GM23248 (cell line): ENCODE measurements at regions not wholly inside any gene's neighbourhood (a gene's known extent, or its start where the extent isn't known, plus 50 kb on each side); places are given as distances from the start of the nearest gene placed in this dataset.

ENCODE experiments used
- DNase-seq: peaks from one replicate; pipeline ENCODE4 v3.0.0-alpha.2; 2015
- H2AFZ ChIP-seq: fragments of 200-600 bp; sonication (generic); 2 replicates; pipeline ENCODE4 v1.6.1; 2016; ENCODE audit warnings: antibody characterized with exemption
- H3F3A ChIP-seq: fragments of 200-600 bp; sonication (generic); 2 replicates; pipeline ENCODE4 v1.6.1; 2016; ENCODE audit warnings: mild to moderate bottlenecking, antibody characterized with exemption, mixed run types; ENCODE audit not compliant: insufficient read depth
- H3K27ac ChIP-seq: fragments of 200-600 bp; sonication (generic); 2 replicates; pipeline ENCODE4 v1.5.1; 2016; ENCODE audit warnings: mild to moderate bottlenecking
- H3K27me3 ChIP-seq: fragments of 200-600 bp; sonication (generic); replicated peaks from 2 replicates; pipeline ENCODE4 v1.6.1; 2016; ENCODE audit warnings: mild to moderate bottlenecking; ENCODE audit not compliant: insufficient read depth
- H3K36me3 ChIP-seq: fragments of 200-600 bp; sonication (generic); 2 replicates; pipeline ENCODE4 v1.6.1; 2016; ENCODE audit warnings: low read depth, mild to moderate bottlenecking
- H3K4me1 ChIP-seq: fragments of 200-600 bp; sonication (generic); 2 replicates; pipeline ENCODE4 v1.6.1; 2016; ENCODE audit warnings: mild to moderate bottlenecking; ENCODE audit not compliant: insufficient read depth
- H3K4me2 ChIP-seq: fragments of 200-600 bp; sonication (generic); one replicate; pipeline ENCODE4 v1.6.1; 2016; ENCODE audit warnings: mild to moderate bottlenecking; ENCODE audit not compliant: unreplicated experiment
- H3K4me3 ChIP-seq: fragments of 200-600 bp; sonication (generic); 2 replicates; pipeline ENCODE4 v1.5.1; 2016; ENCODE audit warnings: mild to moderate bottlenecking
- H3K79me2 ChIP-seq: fragments of 200-600 bp; sonication (generic); 2 replicates; pipeline ENCODE4 v1.6.1; 2016; ENCODE audit warnings: mild to moderate bottlenecking; ENCODE audit not compliant: insufficient read depth
- H3K9ac ChIP-seq: fragments of 200-600 bp; sonication (generic); 2 replicates; pipeline ENCODE4 v1.6.1; 2016; ENCODE audit warnings: mild to moderate bottlenecking
- H3K9me2 ChIP-seq: fragments of 200-600 bp; sonication (generic); 2 replicates; pipeline ENCODE4 v1.6.1; 2016; ENCODE audit warnings: mixed run types, mild to moderate bottlenecking, moderate library complexity; ENCODE audit not compliant: insufficient read depth
- H3K9me3 ChIP-seq: fragments of 200-600 bp; sonication (generic); one replicate; pipeline ENCODE4 v1.6.1; 2017; ENCODE audit warnings: low read depth
- H4K20me1 ChIP-seq: fragments of 200-600 bp; sonication (generic); 2 replicates; pipeline ENCODE4 v1.6.0; 2016; ENCODE audit not compliant: insufficient read depth
- EZH2 ChIP-seq: fragments of 200-600 bp; sonication (generic); IDR thresholded peaks from 2 replicates; pipeline ENCODE4 v1.6.1; 2018; ENCODE audit warnings: antibody characterized with exemption, mild to moderate bottlenecking; ENCODE audit not compliant: insufficient read depth, poor library complexity, severe bottlenecking
- EZH2phosphoT487 ChIP-seq: fragments of 200-600 bp; sonication (generic); IDR thresholded peaks from 2 replicates; pipeline ENCODE4 v1.6.1; 2018; ENCODE audit warnings: antibody characterized with exemption, moderate library complexity, mild to moderate bottlenecking, low read depth; ENCODE audit not compliant: insufficient read depth
- WGBS, 2 experiments: methylation state at CpG; one replicate each; pipeline ENCODE4 v1.1.6; 2015 to 2017; ENCODE audit warnings: low lambda C conversion rate in 2 of 2, low coverage in 1 of 2; ENCODE audit errors: missing lambda C conversion rate in 2 of 2; 5-methylcytosine and 5-hydroxymethylcytosine counted together
- in situ Hi-C: fragments of 300-500 bp; cut with MboI; formaldehyde crosslinking; loops from 2 replicates; pipeline ENCODE4 v1.15.0; 2020

- Histone ChIP-seq H3K27me3 (peaks cover 27% of the 10 kb centered on the region; the same call in 1 of the 2 replicates), H3K36me3 (no peaks in the 10 kb centered on the region), H2AFZ (no peak overlapping the region), H3F3A (no peaks in the 10 kb centered on the region), H3K4me1 (no peaks in the 10 kb centered on the region), H3K4me3 (no peak overlapping the region), H3K9ac (no peak overlapping the region), H3K4me2 (no peak overlapping the region), H4K20me1 (no peaks in the 10 kb centered on the region), H3K27ac (no peak overlapping the region), H3K9me2 (no peaks in the 10 kb centered on the region), H3K79me2 (no peaks in the 10 kb centered on the region), H3K9me3 (no peaks in the 10 kb centered on the region)
- in situ Hi-C loops = no loop called here
- 2 to 4% methylated on average over 1 of the region's 1 CpG for WGBS, 2 experiments
- TF ChIP-seq EZH2phosphoT487 (no peak), EZH2 (no peak)
- DNase-seq = peak; percentile 43
Measured at GRCh38 chr13:93079294-93079693, 147.3 kb upstream of the GPC6 start.

- H3K9me3 ChIP-seq = no peaks in the 10 kb centered on the region
- no peaks in the 10 kb centered on the region for H3F3A ChIP-seq
- no peaks in the 10 kb centered on the region for H3K36me3 ChIP-seq
- H3K4me1 ChIP-seq = no peaks in the 10 kb centered on the region
- 0 out of 2 replicates have a peak, but pooled peaks cover 20% of the 10 kb centered on the region for H3K27me3 ChIP-seq
- H4K20me1 ChIP-seq = no peaks in the 10 kb centered on the region
- H3K27ac ChIP-seq = no peak overlapping the region
- H3K79me2 ChIP-seq = no peaks in the 10 kb centered on the region
- no peak overlapping the region for H2AFZ ChIP-seq
- H3K9ac ChIP-seq = no peak overlapping the region
- H3K4me3 ChIP-seq = no peak overlapping the region
- H3K4me2 ChIP-seq = no peak overlapping the region
- in situ Hi-C loops = no loop called here
- WGBS, 2 experiments = 22 to 24% methylated on average over 4 of the region's 4 CpGs
- no peak for DNase-seq
- H3K9me2 ChIP-seq = no peaks in the 10 kb centered on the region
- no peak for TF ChIP-seq EZH2
- no peak for TF ChIP-seq EZH2phosphoT487
Measured at GRCh38 chr13:93080166-93080565, 146.4 kb upstream of the GPC6 start.

- DNase-seq = no peak
- Histone ChIP-seq H3K4me1 (no peaks in the 10 kb centered on the region), H3K79me2 (no peaks in the 10 kb centered on the region), H3F3A (no peaks in the 10 kb centered on the region), H3K27ac (no peak overlapping the region), H3K9ac (no peak overlapping the region), H3K4me3 (no peak overlapping the region), H4K20me1 (no peaks in the 10 kb centered on the region), H3K9me3 (no peaks in the 10 kb centered on the region), H2AFZ (no peak overlapping the region), H3K27me3 (peaks cover 19% of the 10 kb centered on the region; the same call in 1 of the 2 replicates), H3K36me3 (no peaks in the 10 kb centered on the region), H3K9me2 (no peaks in the 10 kb centered on the region), H3K4me2 (no peak overlapping the region)
- 13 to 17% methylated on average over 1 of the region's 1 CpG for WGBS, 2 experiments
- no peak for TF ChIP-seq EZH2
- no peak for TF ChIP-seq EZH2phosphoT487
- in situ Hi-C loops = no loop called here
Measured at GRCh38 chr13:93080587-93080986, 146.0 kb upstream of the GPC6 start.

- Histone ChIP-seq H3K79me2 (no peaks in the 10 kb centered on the region), H2AFZ (no peak overlapping the region), H3K4me3 (no peak overlapping the region), H3K9me2 (no peaks in the 10 kb centered on the region), H3K9me3 (no peaks in the 10 kb centered on the region), H3K36me3 (no peaks in the 10 kb centered on the region), H3F3A (no peaks in the 10 kb centered on the region), H3K9ac (no peak overlapping the region), H3K27me3 (peaks cover 14% of the 10 kb centered on the region; the same call in 1 of the 2 replicates), H3K4me1 (no peaks in the 10 kb centered on the region), H4K20me1 (no peaks in the 10 kb centered on the region), H3K27ac (no peak overlapping the region), H3K4me2 (no peak overlapping the region)
- in situ Hi-C loops = no loop called here
- WGBS, 2 experiments = 49% methylated on average over 2 of the region's 2 CpGs
- no peak for DNase-seq
- TF ChIP-seq EZH2phosphoT487 = no peak
- no peak for TF ChIP-seq EZH2
Measured at GRCh38 chr13:93086329-93086728, 140.3 kb upstream of the GPC6 start.

GRCh38 chr13:93098972-93099371 lies 127.6 kb upstream of the GPC6 start:
- H4K20me1 ChIP-seq = no peaks in the 10 kb centered on the region
- TF ChIP-seq EZH2phosphoT487 (no peak), EZH2 (no peak)
- no peak overlapping the region for H3K9ac ChIP-seq
- no peaks in the 10 kb centered on the region for H3K4me1 ChIP-seq
- H3K27ac ChIP-seq = no peak overlapping the region
- no peaks in the 10 kb centered on the region for H3K9me3 ChIP-seq
- no peaks in the 10 kb centered on the region for H3K79me2 ChIP-seq
- H3K9me2 ChIP-seq = no peaks in the 10 kb centered on the region
- no peak overlapping the region for H3K4me2 ChIP-seq
- WGBS, 2 experiments = 61 to 72% methylated on average over 6 of the region's 6 CpGs
- peaks cover 9% of the 10 kb centered on the region for H3K27me3 ChIP-seq
- in situ Hi-C loops = no loop called here
- DNase-seq = no peak
- no peak overlapping the region for H2AFZ ChIP-seq
- no peaks in the 10 kb centered on the region for H3K36me3 ChIP-seq
- H3K4me3 ChIP-seq = no peak overlapping the region
- H3F3A ChIP-seq = no peaks in the 10 kb centered on the region
